GM23338 (cell line): ENCODE measurements at regions not wholly inside any gene's neighbourhood (a gene's known extent, or its start where the extent isn't known, plus 50 kb on each side); places are given as distances from the start of the nearest gene placed in this dataset.

Source experiments
- ATAC-seq: fragments of 200-7000 bp; cut with Tn5 transposase; 3 replicates; pipeline ENCODE4 v1.9.1; 2020
- DNase-seq: peaks from one replicate; pipeline ENCODE4 v3.0.0-alpha.2; 2015; ENCODE audit warnings: low spot score
- H2AFZ ChIP-seq: fragments of 200-600 bp; sonication (generic); 2 replicates; pipeline ENCODE4 v1.8.0; 2016; ENCODE audit warnings: antibody characterized with exemption, mild to moderate bottlenecking, moderate library complexity
- H3F3A ChIP-seq: fragments of 200-600 bp; sonication (generic); replicated peaks from 2 replicates; pipeline ENCODE4 v1.8.0; 2017; ENCODE audit warnings: antibody characterized with exemption, mixed run types, low read depth
- H3K27ac ChIP-seq: fragments of 200-600 bp; sonication (generic); 2 replicates; pipeline ENCODE4 v1.6.1; 2016; ENCODE audit warnings: low read depth
- H3K27me3 ChIP-seq: fragments of 200-600 bp; sonication (generic); 2 replicates; pipeline ENCODE4 v1.8.0; 2016; ENCODE audit warnings: mild to moderate bottlenecking, mixed run types, moderate library complexity; ENCODE audit not compliant: insufficient read depth
- H3K36me3 ChIP-seq: fragments of 200-600 bp; sonication (generic); 2 replicates; pipeline ENCODE4 v1.8.0; 2016; ENCODE audit warnings: mild to moderate bottlenecking; ENCODE audit not compliant: insufficient read depth
- H3K4me1 ChIP-seq: fragments of 200-600 bp; sonication (generic); 2 replicates; pipeline ENCODE4 v1.8.0; 2016; ENCODE audit warnings: mild to moderate bottlenecking, moderate library complexity; ENCODE audit not compliant: insufficient read depth
- H3K4me2 ChIP-seq: fragments of 200-600 bp; sonication (generic); 2 replicates; pipeline ENCODE4 v1.7.1; 2017; ENCODE audit warnings: mixed run types
- H3K4me3 ChIP-seq: fragments of 200-600 bp; sonication (generic); 2 replicates; pipeline ENCODE4 v1.6.1; 2016; ENCODE audit warnings: mixed run types
- H3K79me2 ChIP-seq: fragments of 200-600 bp; sonication (generic); replicated peaks from 2 replicates; pipeline ENCODE4 v1.8.0; 2017; ENCODE audit warnings: mild to moderate bottlenecking; ENCODE audit not compliant: insufficient read depth
- H3K9me2 ChIP-seq: fragments of 200-600 bp; sonication (generic); 2 replicates; pipeline ENCODE4 v1.8.0; 2017; ENCODE audit not compliant: insufficient read depth
- H4K20me1 ChIP-seq: fragments of 200-600 bp; sonication (generic); replicated peaks from 2 replicates; pipeline ENCODE4 v1.8.0; 2017; ENCODE audit warnings: mild to moderate bottlenecking; ENCODE audit not compliant: insufficient read depth
- H3K27ac Mint-ChIP-seq: 2 replicates; pipeline ENCODE4 v1.8.0; 2020; ENCODE audit warnings: inconsistent platforms, mild to moderate bottlenecking, moderate library complexity, mixed read lengths
- H3K27me3 Mint-ChIP-seq: 3 replicates; pipeline ENCODE4 v1.8.0; 2022; ENCODE audit warnings: low read depth, mild to moderate bottlenecking, moderate library complexity, mixed read lengths, inconsistent platforms; ENCODE audit not compliant: insufficient read depth, poor library complexity
- H3K36me3 Mint-ChIP-seq: 3 replicates; pipeline ENCODE4 v1.8.0; 2021; ENCODE audit warnings: low read depth, mild to moderate bottlenecking, inconsistent platforms, moderate library complexity, mixed read lengths
- H3K4me1 Mint-ChIP-seq: 3 replicates; pipeline ENCODE4 v1.8.0; 2020; ENCODE audit warnings: mild to moderate bottlenecking, inconsistent platforms, mixed read lengths
- H3K4me3 Mint-ChIP-seq: 3 replicates; pipeline ENCODE4 v1.8.0; 2021; ENCODE audit warnings: moderate library complexity, mild to moderate bottlenecking, inconsistent platforms, mixed read lengths
- H3K9me3 Mint-ChIP-seq: 3 replicates; pipeline ENCODE4 v1.8.0; 2020; ENCODE audit warnings: moderate library complexity, mild to moderate bottlenecking, inconsistent platforms, mixed read lengths
- CREB1 ChIP-seq: fragments of 250-450 bp; sonication (Bioruptor Pico); IDR thresholded peaks from 2 replicates; pipeline ENCODE4 v1.5.0; 2020; ENCODE audit warnings: low read depth, mild to moderate bottlenecking, moderate library complexity
- EZH2 ChIP-seq: fragments of 200-600 bp; sonication (generic); IDR thresholded peaks from one replicate; pipeline ENCODE4 v1.8.0; 2017; ENCODE audit warnings: antibody characterized with exemption, mild to moderate bottlenecking, low read depth; ENCODE audit not compliant: unreplicated experiment
- EZH2phosphoT487 ChIP-seq: fragments of 200-600 bp; sonication (generic); IDR thresholded peaks from one replicate; pipeline ENCODE4 v1.8.1; 2018; ENCODE audit warnings: antibody characterized with exemption; ENCODE audit not compliant: unreplicated experiment
- JUNB ChIP-seq: IDR thresholded peaks from one replicate; pipeline ENCODE4 v1.6.1; 2016; ENCODE audit warnings: antibody characterized with exemption; ENCODE audit not compliant: unreplicated experiment
- NANOG ChIP-seq: IDR thresholded peaks from 2 replicates; pipeline ENCODE4 v1.6.1; 2016; ENCODE audit warnings: antibody characterized with exemption, borderline replicate concordance
- POLR2AphosphoS5 ChIP-seq: IDR thresholded peaks from 2 replicates; pipeline ENCODE4 v1.6.1; 2016; ENCODE audit warnings: antibody characterized with exemption, low read depth
- STAT1 ChIP-seq: IDR thresholded peaks from one replicate; pipeline ENCODE4 v1.6.1; 2016; ENCODE audit warnings: antibody characterized with exemption; ENCODE audit not compliant: unreplicated experiment
- ZNF114 ChIP-seq: fragments of 250-450 bp; sonication (Bioruptor Pico); IDR thresholded peaks from 2 replicates; pipeline ENCODE4 v1.5.0; 2020; ENCODE audit warnings: mild to moderate bottlenecking, moderate library complexity
- ZNF331 ChIP-seq: fragments of 250-450 bp; sonication (Bioruptor Pico); IDR thresholded peaks from 2 replicates; pipeline ENCODE4 v1.5.0; 2020; ENCODE audit warnings: low read depth, mild to moderate bottlenecking, moderate library complexity
- TF ChIP-seq, protein P1 (sequence below): fragments of 250-450 bp; sonication (Bioruptor Pico); IDR thresholded peaks from 2 replicates; pipeline ENCODE4 v1.5.0; 2020; ENCODE audit warnings: mild to moderate bottlenecking, moderate library complexity

DNA sequence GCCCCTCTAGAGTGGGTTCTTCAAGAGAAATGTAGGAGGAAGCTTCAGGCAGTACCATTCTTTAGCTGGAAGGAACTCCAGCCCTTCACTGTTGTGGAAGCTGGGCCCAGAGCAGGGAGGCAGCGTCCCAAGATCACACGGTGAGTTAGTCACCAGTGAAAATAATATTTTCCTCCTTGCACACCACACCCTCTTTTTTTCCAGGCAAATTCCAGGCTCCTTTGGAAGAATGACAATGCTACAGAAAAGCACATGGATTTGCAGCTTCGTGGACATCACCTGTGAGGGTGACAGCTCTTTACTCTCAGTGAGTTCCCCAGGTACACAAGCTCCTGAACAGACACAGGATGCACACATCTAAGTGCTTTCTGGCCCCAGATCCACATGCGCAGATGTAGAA lies 157.1 kb downstream of the COL6A3 start (continued):
- TF ChIP-seq, protein P1, sequence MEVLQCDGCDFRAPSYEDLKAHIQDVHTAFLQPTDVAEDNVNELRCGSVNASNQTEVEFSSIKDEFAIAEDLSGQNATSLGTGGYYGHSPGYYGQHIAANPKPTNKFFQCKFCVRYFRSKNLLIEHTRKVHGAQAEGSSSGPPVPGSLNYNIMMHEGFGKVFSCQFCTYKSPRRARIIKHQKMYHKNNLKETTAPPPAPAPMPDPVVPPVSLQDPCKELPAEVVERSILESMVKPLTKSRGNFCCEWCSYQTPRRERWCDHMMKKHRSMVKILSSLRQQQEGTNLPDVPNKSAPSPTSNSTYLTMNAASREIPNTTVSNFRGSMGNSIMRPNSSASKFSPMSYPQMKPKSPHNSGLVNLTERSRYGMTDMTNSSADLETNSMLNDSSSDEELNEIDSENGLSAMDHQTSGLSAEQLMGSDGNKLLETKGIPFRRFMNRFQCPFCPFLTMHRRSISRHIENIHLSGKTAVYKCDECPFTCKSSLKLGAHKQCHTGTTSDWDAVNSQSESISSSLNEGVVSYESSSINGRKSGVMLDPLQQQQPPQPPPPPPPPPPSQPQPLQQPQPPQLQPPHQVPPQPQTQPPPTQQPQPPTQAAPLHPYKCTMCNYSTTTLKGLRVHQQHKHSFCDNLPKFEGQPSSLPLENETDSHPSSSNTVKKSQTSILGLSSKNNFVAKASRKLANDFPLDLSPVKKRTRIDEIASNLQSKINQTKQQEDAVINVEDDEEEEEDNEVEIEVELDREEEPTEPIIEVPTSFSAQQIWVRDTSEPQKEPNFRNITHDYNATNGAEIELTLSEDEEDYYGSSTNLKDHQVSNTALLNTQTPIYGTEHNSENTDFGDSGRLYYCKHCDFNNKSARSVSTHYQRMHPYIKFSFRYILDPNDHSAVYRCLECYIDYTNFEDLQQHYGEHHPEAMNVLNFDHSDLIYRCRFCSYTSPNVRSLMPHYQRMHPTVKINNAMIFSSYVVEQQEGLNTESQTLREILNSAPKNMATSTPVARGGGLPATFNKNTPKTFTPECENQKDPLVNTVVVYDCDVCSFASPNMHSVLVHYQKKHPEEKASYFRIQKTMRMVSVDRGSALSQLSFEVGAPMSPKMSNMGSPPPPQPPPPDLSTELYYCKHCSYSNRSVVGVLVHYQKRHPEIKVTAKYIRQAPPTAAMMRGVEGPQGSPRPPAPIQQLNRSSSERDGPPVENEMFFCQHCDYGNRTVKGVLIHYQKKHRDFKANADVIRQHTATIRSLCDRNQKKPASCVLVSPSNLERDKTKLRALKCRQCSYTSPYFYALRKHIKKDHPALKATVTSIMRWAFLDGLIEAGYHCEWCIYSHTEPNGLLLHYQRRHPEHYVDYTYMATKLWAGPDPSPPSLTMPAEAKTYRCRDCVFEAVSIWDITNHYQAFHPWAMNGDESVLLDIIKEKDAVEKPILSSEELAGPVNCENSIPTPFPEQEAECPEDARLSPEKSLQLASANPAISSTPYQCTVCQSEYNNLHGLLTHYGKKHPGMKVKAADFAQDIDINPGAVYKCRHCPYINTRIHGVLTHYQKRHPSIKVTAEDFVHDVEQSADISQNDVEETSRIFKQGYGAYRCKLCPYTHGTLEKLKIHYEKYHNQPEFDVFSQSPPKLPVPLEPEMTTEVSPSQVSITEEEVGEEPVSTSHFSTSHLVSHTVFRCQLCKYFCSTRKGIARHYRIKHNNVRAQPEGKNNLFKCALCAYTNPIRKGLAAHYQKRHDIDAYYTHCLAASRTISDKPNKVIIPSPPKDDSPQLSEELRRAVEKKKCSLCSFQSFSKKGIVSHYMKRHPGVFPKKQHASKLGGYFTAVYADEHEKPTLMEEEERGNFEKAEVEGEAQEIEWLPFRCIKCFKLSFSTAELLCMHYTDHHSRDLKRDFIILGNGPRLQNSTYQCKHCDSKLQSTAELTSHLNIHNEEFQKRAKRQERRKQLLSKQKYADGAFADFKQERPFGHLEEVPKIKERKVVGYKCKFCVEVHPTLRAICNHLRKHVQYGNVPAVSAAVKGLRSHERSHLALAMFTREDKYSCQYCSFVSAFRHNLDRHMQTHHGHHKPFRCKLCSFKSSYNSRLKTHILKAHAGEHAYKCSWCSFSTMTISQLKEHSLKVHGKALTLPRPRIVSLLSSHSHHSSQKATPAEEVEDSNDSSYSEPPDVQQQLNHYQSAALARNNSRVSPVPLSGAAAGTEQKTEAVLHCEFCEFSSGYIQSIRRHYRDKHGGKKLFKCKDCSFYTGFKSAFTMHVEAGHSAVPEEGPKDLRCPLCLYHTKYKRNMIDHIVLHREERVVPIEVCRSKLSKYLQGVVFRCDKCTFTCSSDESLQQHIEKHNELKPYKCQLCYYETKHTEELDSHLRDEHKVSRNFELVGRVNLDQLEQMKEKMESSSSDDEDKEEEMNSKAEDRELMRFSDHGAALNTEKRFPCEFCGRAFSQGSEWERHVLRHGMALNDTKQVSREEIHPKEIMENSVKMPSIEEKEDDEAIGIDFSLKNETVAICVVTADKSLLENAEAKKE (CRISPR knock-in tag) = no peak

DNA sequence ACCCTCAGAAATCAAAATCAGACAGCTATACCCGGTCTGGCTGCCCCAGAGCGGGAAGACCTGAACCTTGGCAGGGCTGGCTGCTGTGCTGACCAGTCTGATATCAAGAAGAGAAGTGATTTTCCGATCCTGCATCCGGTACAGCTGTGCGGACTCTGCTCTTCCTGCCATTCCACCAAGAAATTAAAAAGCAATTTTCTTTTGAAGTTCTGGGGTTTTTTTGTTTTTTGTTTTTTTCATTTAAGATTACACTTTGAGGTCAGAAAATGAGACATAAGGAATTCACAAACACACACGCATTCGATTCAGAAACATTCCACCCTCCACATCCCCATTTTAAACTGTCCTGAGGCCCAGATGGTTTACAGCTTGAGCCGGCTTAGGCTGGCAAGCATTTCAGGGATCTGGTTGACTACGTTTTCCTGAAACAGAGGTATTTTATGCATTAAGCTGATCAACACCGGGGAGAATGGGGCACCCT lies 156.5 kb downstream of the COL6A3 start:
- no peaks in the 10 kb centered on the region for H3K79me2 ChIP-seq
- H3K9me2 ChIP-seq = 0 out of 2 replicates have a peak, but pooled peaks cover 5% of the 10 kb centered on the region
- Mint-ChIP-seq H3K27ac (no peak overlapping the region), H3K4me3 (no peak overlapping the region), H3K9me3 (no peaks in the 10 kb centered on the region), H3K27me3 (peaks cover 4% of the 10 kb centered on the region), H3K4me1 (peaks cover 14% of the 10 kb centered on the region), H3K36me3 (no peaks in the 10 kb centered on the region)
- no peaks in the 10 kb centered on the region for H4K20me1 ChIP-seq
- ATAC-seq = no peak; the same call in 2 of the 3 replicates
- H3K4me3 ChIP-seq = no peak overlapping the region
- H3K4me1 ChIP-seq = no peaks in the 10 kb centered on the region
- no peaks in the 10 kb centered on the region for H3F3A ChIP-seq
- no peaks in the 10 kb centered on the region for H3K27me3 ChIP-seq
- H3K36me3 ChIP-seq = no peaks in the 10 kb centered on the region
- no peak overlapping the region for H2AFZ ChIP-seq
- no peak overlapping the region for H3K4me2 ChIP-seq
- no peak overlapping the region for H3K27ac ChIP-seq
- no peak for DNase-seq
- no peak for TF ChIP-seq ZNF331 (CRISPR knock-in tag)
- no peak for TF ChIP-seq CREB1 (CRISPR knock-in tag)
- no peak for TF ChIP-seq NANOG
- TF ChIP-seq, protein P1 (CRISPR knock-in tag) = no peak
- TF ChIP-seq STAT1 = no peak
- TF ChIP-seq JUNB = no peak
- no peak for TF ChIP-seq EZH2phosphoT487
- no peak for TF ChIP-seq ZNF114 (CRISPR knock-in tag)
- TF ChIP-seq EZH2 = no peak
- no peak for TF ChIP-seq POLR2AphosphoS5
